GM12878 (cell line): ENCODE measurements at regions not wholly inside any gene's neighbourhood (a gene's known extent, or its start where the extent isn't known, plus 50 kb on each side); places are given as distances from the start of the nearest gene placed in this dataset.

Experiments used
- ATAC-seq: fragments of 200-7000 bp; cut with Tn5 transposase; 3 replicates; pipeline ENCODE4 v1.9.1; 2020; ENCODE audit warnings: mild to moderate bottlenecking, moderate library complexity
- BruUV-seq: library from RNA; stranded (reverse); fragments of 400-500 nt; replicated peaks from 2 replicates; lab custom pipeline; 2021; lab: Mats Ljungman, UMichigan
- CTCF ChIA-PET: fragments of 300-600 bp; sonication (Branson Sonifier 250); formaldehyde crosslinking; extraction: SDS; loops from one replicate; lab custom pipeline; 2021; ENCODE audit warnings: inconsistent platforms; lab: Yijun Ruan, JAX
- POLR2A ChIA-PET: fragments of 350-600 bp; formaldehyde crosslinking; extraction: SDS; loops from one replicate; lab custom pipeline; 2021; ENCODE audit warnings: inconsistent platforms; lab: Charles Lee
- RAD21 ChIA-PET: fragments of 300-600 bp; sonication (Branson Sonifier 250); formaldehyde crosslinking; loops from one replicate; lab custom pipeline; 2023; ENCODE audit warnings: antibody characterized with exemption; ENCODE audit not compliant: unreplicated experiment; lab: Charles Lee
- SMC1A ChIA-PET: fragments of 300-600 bp; sonication (Branson Sonifier 250); formaldehyde crosslinking; loops from one replicate; lab custom pipeline; 2023; ENCODE audit not compliant: unreplicated experiment, uncharacterized antibody; lab: Charles Lee
- DNase-seq: peaks from one replicate; pipeline ENCODE4 v3.0.0-alpha.2; 2011; ENCODE audit warnings: low read depth, low spot score
- FAIRE-seq: peaks from 3 replicates; lab custom pipeline; 2011; peaks lifted over from hg19 to GRCh38; lab: Jason Lieb, UNC
- H2AFZ ChIP-seq: 2 replicates; pipeline ENCODE4 v1.6.0; 2011; ENCODE audit warnings: low read depth, low read length, control low read depth; ENCODE audit not compliant: control insufficient read depth
- H3K27ac ChIP-seq: 2 replicates; pipeline ENCODE4 v1.5.1; 2011; ENCODE audit warnings: control low read depth; ENCODE audit not compliant: control insufficient read depth, insufficient read depth
- H3K27me3 ChIP-seq, 2 experiments: replicated peaks in 1 of 2; 2 replicates each; pipeline versions ENCODE4 v1.6.0 to v1.6.1; 2011; ENCODE audit warnings: low read length in 1 of 2; ENCODE audit not compliant: control insufficient read depth in 2 of 2, insufficient read depth in 2 of 2
- H3K36me3 ChIP-seq, 2 experiments: 2 replicates each; pipeline ENCODE4 v1.5.1; 2011; ENCODE audit warnings: low read length in 1 of 2; ENCODE audit not compliant: control insufficient read depth in 2 of 2, insufficient read depth in 2 of 2
- H3K4me1 ChIP-seq: 2 replicates; pipeline ENCODE4 v1.6.1; 2011; ENCODE audit warnings: mild to moderate bottlenecking, low read length, moderate library complexity, mixed read lengths; ENCODE audit not compliant: control insufficient read depth, insufficient read depth
- H3K4me2 ChIP-seq: 2 replicates; pipeline ENCODE4 v1.6.0; 2011; ENCODE audit warnings: control low read depth; ENCODE audit not compliant: control insufficient read depth, insufficient read depth
- H3K4me3 ChIP-seq: fragments of 200-600 bp; sonication (generic); 2 replicates; pipeline ENCODE4 v1.5.1; 2016
- H3K79me2 ChIP-seq: 2 replicates; pipeline ENCODE4 v1.6.0; 2011; ENCODE audit warnings: low read length; ENCODE audit not compliant: control insufficient read depth, insufficient read depth
- H3K9ac ChIP-seq: 2 replicates; pipeline ENCODE4 v1.8.0; 2011; ENCODE audit warnings: low read length, control low read depth, mixed read lengths; ENCODE audit not compliant: control insufficient read depth, insufficient read depth
- H3K9me3 ChIP-seq: replicated peaks from 3 replicates; pipeline ENCODE4 v1.5.1; 2011; ENCODE audit warnings: mild to moderate bottlenecking, low read length; ENCODE audit not compliant: control insufficient read depth, insufficient read depth
- H4K20me1 ChIP-seq: 2 replicates; pipeline ENCODE4 v1.6.0; 2011; ENCODE audit not compliant: control insufficient read depth, insufficient read depth
- CUX1 ChIP-seq: IDR thresholded peaks from 2 replicates; pipeline ENCODE4 v1.6.1; 2012; ENCODE audit warnings: improper control_type of control experiment, low read depth, low read length; ENCODE audit not compliant: insufficient replicate concordance
- DPF2 ChIP-seq: fragments of 450-650 bp; IDR thresholded peaks from 2 replicates; pipeline ENCODE4 v1.6.1; 2017; ENCODE audit warnings: mild to moderate bottlenecking
- EP300 ChIP-seq, 2 experiments: fragments of 150-350 bp in 1 of 2; IDR thresholded peaks; 2 replicates each; pipeline ENCODE4 v1.6.1; 2011 to 2012; ENCODE audit warnings: low read depth in 2 of 2, low read length in 2 of 2, borderline replicate concordance in 1 of 2, improper control_type of control experiment in 1 of 2, inconsistent platforms in 1 of 2; ENCODE audit not compliant: control insufficient read depth in 1 of 2
- KAT2A ChIP-seq: conservative IDR thresholded peaks from 2 replicates; pipeline ENCODE4 v1.6.1; 2011; ENCODE audit warnings: low read depth, low read length; ENCODE audit not compliant: control insufficient read depth
- PRDM15 ChIP-seq: fragments of 450-650 bp; formaldehyde crosslinking; IDR thresholded peaks from 2 replicates; pipeline ENCODE4 v1.4.0; 2020; ENCODE audit warnings: mild to moderate bottlenecking, moderate library complexity
- RELB ChIP-seq: fragments of 450-650 bp; IDR thresholded peaks from 2 replicates; pipeline ENCODE4 v1.6.1; 2017; ENCODE audit warnings: low read depth, mild to moderate bottlenecking, moderate library complexity
- STAT3 ChIP-seq: IDR thresholded peaks from 2 replicates; pipeline ENCODE4 v1.6.1; 2011; ENCODE audit warnings: low read depth, low read length, improper control_type of control experiment
- ZNF217 ChIP-seq: fragments of 450-650 bp; IDR thresholded peaks from 2 replicates; pipeline ENCODE4 v1.6.1; 2017; ENCODE audit warnings: antibody characterized with exemption, mild to moderate bottlenecking
- WGBS: methylation state at CpG from one replicate; pipeline ENCODE4 v1.1.6; 2016; ENCODE audit warnings: low lambda C conversion rate; ENCODE audit not compliant: insufficient replicate concordance, insufficient coverage; ENCODE audit errors: missing lambda C conversion rate; 5-methylcytosine and 5-hydroxymethylcytosine counted together
- in situ Hi-C: fragments of 300-500 bp; cut with MboI; formaldehyde crosslinking; loops from 9 replicates; pipeline ENCODE4 v1.14.3; 2018; ENCODE audit warnings: mixed read lengths
- intact Hi-C: fragments of 100-400 bp; cut with micrococcal nuclease; formaldehyde crosslinking; loops from one replicate; pipeline ENCODE4 v1.14.2; 2022; ENCODE audit not compliant: unreplicated experiment

GRCh38 chr13:111598747-111599146, 278.3 kb downstream of the TEX29 start:
- H3K4me3 ChIP-seq, result no peak overlapping the region
- RAD21 ChIA-PET, result no interaction called here
- no peak for ATAC-seq
- H3K27ac ChIP-seq, result no peak overlapping the region
- H3K27me3 ChIP-seq, result no peaks in the 10 kb centered on the region
- BruUV-seq, result no TSS peak
- intact Hi-C loops, result no loop called here
- no peak for FAIRE-seq
- H2AFZ ChIP-seq, result no peak overlapping the region
- H3K36me3 ChIP-seq, result no peaks in the 10 kb centered on the region
- no peak overlapping the region for H3K9ac ChIP-seq
- H4K20me1 ChIP-seq, result no peaks in the 10 kb centered on the region
- no peaks in the 10 kb centered on the region for H3K4me1 ChIP-seq
- in situ Hi-C loops, result no loop called here
- SMC1A ChIA-PET, result no interaction called here
- POLR2A ChIA-PET, result no interaction called here
- H3K9me3 ChIP-seq, result no peaks in the 10 kb centered on the region
- H3K79me2 ChIP-seq, result no peaks in the 10 kb centered on the region
- H3K4me2 ChIP-seq, result no peak overlapping the region
- 28% methylated on average over 7 of the region's 7 CpGs for WGBS
- no peak for DNase-seq
- CTCF ChIA-PET, result no interaction called here
- TF ChIP-seq PRDM15 (no peak), KAT2A (no peak), RELB (no peak), CUX1 (no peak), ZNF217 (no peak), DPF2 (no peak), EP300 (IDR thresholded peaks at IDR 0.05; ENCODE audit: borderline replicate concordance in 1 of 2, control insufficient read depth in 1 of 2, low read depth in 2 of 2, low read length in 2 of 2) (no peak), STAT3 (no peak)
